Mucosa of descending colon (tissue), 3 donors: ENCODE measurements at regions not wholly inside any gene's neighbourhood (a gene's known extent, or its start where the extent isn't known, plus 50 kb on each side); places are given as distances from the start of the nearest gene placed in this dataset.

ENCODE experiments used
- ATAC-seq: fragments of 200-7000 bp; cut with Tn5 transposase; one replicate; pipeline ENCODE4 v1.9.1; 2020; ENCODE audit warnings: mild to moderate bottlenecking, moderate library complexity
- DNase-seq, 3 donors: peaks; one replicate each; pipeline ENCODE4 v3.0.0-alpha.2; 2020
- H3K36me3 ChIP-seq: fragments of 200-600 bp; one replicate; pipeline ENCODE4 v1.8.0; 2021; ENCODE audit warnings: low read depth, mild to moderate bottlenecking
- H3K4me1 ChIP-seq: fragments of 200-600 bp; one replicate; pipeline ENCODE4 v1.8.0; 2021; ENCODE audit warnings: low read depth, mild to moderate bottlenecking
- H3K4me3 ChIP-seq: fragments of 200-600 bp; one replicate; pipeline ENCODE4 v1.8.0; 2021; ENCODE audit warnings: mild to moderate bottlenecking
- H3K9me3 ChIP-seq: fragments of 200-600 bp; one replicate; pipeline ENCODE4 v1.8.0; 2021; ENCODE audit warnings: mild to moderate bottlenecking
- intact Hi-C, 2 donors: fragments of 100-400 bp; cut with DNase I in 1 of 2; cut with micrococcal nuclease in 1 of 2; formaldehyde crosslinking; loops; one replicate each; pipeline versions ENCODE4 v1.11.0 to v1.11.1; 2022; cut with DNase I, micrococcal nuclease
- TF ChIP-seq, protein P1 (sequence below): fragments of 200-600 bp; IDR thresholded peaks from one replicate; pipeline ENCODE4 v1.8.0; 2022; ENCODE audit warnings: antibody characterized with exemption, mild to moderate bottlenecking
- donor health status: DM: no; HTN: no; CAD: no; lungs with moderate emphysema.
- donor health status: DM: no; HTN: no; CAD: no.
- donor health status: DM: no; HTN: yes; CAD: no.

DNA sequence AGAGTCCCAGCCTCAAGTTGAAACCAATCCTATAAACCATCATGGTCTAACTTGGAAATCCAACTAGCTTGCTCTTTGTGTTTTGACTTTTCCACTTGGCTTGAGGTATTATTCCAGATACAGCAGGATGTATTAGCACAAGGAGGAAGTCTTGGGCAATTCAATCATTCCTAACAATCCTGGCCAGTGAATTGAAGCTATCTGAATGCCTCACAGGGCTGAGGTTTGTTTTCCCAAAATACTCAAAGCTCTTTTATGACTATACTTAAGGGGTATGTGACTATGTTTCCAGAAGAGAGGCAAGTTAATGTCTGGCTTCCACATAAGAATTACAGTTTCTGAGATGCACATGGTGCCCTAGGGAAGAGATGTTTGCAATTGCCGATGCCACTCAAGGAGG lies 66.8 kb upstream of the SH3RF1 start:
- Histone ChIP-seq H3K4me1 (no peaks in the 10 kb centered on the region), H3K36me3 (no peaks in the 10 kb centered on the region), H3K9me3 (no peaks in the 10 kb centered on the region), H3K4me3 (no peak overlapping the region)
- no peak for ATAC-seq
- DNase-seq, result no peak
- TF ChIP-seq, protein P1, sequence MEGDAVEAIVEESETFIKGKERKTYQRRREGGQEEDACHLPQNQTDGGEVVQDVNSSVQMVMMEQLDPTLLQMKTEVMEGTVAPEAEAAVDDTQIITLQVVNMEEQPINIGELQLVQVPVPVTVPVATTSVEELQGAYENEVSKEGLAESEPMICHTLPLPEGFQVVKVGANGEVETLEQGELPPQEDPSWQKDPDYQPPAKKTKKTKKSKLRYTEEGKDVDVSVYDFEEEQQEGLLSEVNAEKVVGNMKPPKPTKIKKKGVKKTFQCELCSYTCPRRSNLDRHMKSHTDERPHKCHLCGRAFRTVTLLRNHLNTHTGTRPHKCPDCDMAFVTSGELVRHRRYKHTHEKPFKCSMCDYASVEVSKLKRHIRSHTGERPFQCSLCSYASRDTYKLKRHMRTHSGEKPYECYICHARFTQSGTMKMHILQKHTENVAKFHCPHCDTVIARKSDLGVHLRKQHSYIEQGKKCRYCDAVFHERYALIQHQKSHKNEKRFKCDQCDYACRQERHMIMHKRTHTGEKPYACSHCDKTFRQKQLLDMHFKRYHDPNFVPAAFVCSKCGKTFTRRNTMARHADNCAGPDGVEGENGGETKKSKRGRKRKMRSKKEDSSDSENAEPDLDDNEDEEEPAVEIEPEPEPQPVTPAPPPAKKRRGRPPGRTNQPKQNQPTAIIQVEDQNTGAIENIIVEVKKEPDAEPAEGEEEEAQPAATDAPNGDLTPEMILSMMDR, result no peak
- intact Hi-C loops, result no loop called here

DNA sequence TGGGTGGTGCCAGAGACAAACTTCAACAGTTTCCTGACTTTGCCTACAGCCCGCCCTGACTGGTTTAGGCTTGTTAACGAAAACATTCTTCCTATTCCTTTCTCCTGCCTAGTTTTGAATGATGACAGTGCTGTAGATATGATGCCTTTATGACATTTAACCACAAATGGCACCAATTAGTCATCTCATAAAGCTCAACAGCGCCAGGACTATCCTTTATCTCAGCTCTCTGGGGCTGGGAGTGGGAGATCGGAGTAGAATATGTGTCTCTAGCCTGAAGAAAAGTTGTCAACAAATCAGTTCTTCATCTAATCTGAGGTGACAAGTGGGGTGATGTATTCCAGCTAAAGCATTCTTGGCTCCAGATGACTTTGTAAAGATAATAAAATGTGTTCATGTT lies 64.6 kb upstream of the SH3RF1 start:
- intact Hi-C loops, result no loop called here
- Histone ChIP-seq H3K4me3 (no peak overlapping the region), H3K36me3 (no peaks in the 10 kb centered on the region), H3K9me3 (no peaks in the 10 kb centered on the region), H3K4me1 (no peaks in the 10 kb centered on the region)
- TF ChIP-seq, protein P1, result no peak
- DNase-seq (no peak), ATAC-seq (peak; percentile 30)

DNA sequence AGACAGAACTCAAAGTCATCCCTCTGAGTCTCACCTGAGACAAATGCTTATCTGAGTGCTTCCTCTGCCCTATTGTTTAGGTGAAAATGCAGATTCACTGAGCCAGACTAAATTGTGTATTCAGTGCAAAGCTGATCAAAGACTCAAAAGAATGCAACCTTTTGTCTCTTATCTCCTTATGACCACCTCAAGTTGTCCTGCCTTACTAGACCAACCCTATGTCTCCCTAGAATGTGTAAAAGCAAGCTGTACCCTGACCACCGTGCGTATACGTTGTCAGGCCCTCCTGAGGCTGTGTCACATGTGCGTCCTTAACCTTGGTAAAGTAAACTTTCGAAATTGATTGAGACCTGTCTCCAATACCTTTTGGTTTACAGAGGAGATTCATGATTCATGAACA lies 63.6 kb upstream of the SH3RF1 start:
- Histone ChIP-seq H3K4me1 (no peaks in the 10 kb centered on the region), H3K9me3 (no peaks in the 10 kb centered on the region), H3K36me3 (no peaks in the 10 kb centered on the region), H3K4me3 (no peak overlapping the region)
- TF ChIP-seq, protein P1, result no peak
- intact Hi-C loops, result no loop called here
- ATAC-seq (no peak), DNase-seq (no peak)

DNA sequence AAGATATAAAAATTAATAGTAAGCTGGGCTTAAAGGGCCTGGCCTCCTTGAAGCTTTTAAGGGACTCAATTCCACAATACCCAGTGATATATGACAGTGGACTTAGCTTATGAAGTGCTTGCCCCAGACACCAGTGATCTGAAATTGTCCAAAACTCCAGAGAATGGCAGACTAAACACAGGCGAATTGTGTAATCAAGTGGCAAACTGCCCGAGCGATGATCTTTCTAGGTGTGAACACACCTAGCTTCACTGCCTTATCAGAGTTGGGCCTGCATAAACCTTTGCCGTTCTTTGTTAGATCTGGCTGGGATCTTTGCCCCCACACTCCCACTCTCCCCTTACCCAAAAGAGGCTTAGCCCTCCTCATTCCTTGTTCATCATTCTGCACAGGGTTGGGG lies 62.5 kb upstream of the SH3RF1 start:
- Histone ChIP-seq H3K4me1 (no peaks in the 10 kb centered on the region), H3K36me3 (no peaks in the 10 kb centered on the region), H3K4me3 (no peak overlapping the region), H3K9me3 (no peaks in the 10 kb centered on the region)
- TF ChIP-seq, protein P1, result no peak
- DNase-seq (no peak), ATAC-seq (no peak)
- intact Hi-C loops, result no loop called here

DNA sequence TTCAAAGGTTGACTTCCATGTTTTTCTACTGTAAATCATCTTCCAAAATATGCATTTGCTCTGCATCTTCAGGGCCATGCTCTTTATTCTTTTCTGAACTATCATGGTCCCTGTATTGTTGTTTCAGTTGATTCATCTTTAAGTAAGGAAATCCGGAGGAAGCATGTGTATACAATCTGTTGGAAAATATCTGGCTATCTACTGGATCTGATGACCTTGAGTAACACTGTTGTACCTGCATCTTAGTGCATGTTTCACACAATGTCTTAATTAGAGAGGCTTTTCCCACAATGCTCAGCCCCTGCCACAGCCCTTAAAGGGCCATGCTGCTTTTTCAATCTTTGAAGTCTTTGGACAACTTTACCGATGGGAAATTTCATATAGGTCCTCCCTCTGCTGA lies 61.8 kb upstream of the SH3RF1 start:
- no peaks in the 10 kb centered on the region for H3K9me3 ChIP-seq
- intact Hi-C loops, result no loop called here
- TF ChIP-seq, protein P1, result no peak
- H3K4me3 ChIP-seq, result no peak overlapping the region
- H3K36me3 ChIP-seq, result no peaks in the 10 kb centered on the region
- no peak for DNase-seq
- no peaks in the 10 kb centered on the region for H3K4me1 ChIP-seq
- no peak for ATAC-seq

DNA sequence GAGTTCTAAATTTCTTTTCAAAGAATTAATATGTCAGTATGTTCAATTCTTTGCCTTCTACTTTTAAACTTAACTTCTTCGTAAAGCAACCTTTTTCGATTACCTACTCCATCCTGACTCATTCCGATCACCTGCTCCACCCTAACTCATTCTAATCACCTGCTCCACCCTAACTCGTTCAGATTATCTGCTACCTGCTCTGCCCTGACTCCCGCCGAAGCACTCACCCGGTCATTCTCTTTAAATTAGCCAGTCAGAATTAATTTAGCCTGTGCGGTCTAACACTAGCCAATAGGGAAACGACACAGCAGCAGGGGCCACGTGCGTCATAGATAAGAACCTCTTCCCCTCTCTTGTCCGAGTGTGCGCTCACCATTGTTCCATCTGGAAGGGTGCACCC lies 60.1 kb upstream of the SH3RF1 start:
- H3K36me3 ChIP-seq, result no peaks in the 10 kb centered on the region
- DNase-seq (no peak), ATAC-seq (no peak)
- intact Hi-C loops, result no loop called here
- H3K4me1 ChIP-seq, result no peaks in the 10 kb centered on the region
- H3K9me3 ChIP-seq, result no peaks in the 10 kb centered on the region
- H3K4me3 ChIP-seq, result no peak overlapping the region
- TF ChIP-seq, protein P1, result no peak
